NCI-H524 (cell line): ENCODE measurements at regions not wholly inside any gene's neighbourhood (a gene's known extent, or its start where the extent isn't known, plus 50 kb on each side); places are given as distances from the start of the nearest gene placed in this dataset.
A peak's percentile ranks its signal among the peaks of the same experiment; 100 is the strongest.

Experiments used
- DNase-seq, 2 experiments: peaks; one replicate each; lab custom pipeline; 2025; lab: John Stamatoyannopoulos, UW

- DNase-seq, result no peak
Measured at GRCh38 chr14:82047777-82048470, 514.3 kb upstream of the SEL1L start.

GRCh38 chr14:82052778-82053177, 519.1 kb upstream of the SEL1L start:
- no peak for DNase-seq

- DNase-seq, result no peak
Measured at GRCh38 chr14:82055515-82056115, 522.0 kb upstream of the SEL1L start.

- no peak for DNase-seq
Measured at GRCh38 chr14:82060219-82060618, 526.6 kb upstream of the SEL1L start.

GRCh38 chr14:82067221-82067875, 533.7 kb upstream of the SEL1L start:
- peak; percentile 96 to 97 for DNase-seq

- peak; percentile 28 to 88 for DNase-seq
Measured at GRCh38 chr14:82070040-82070439, 536.4 kb upstream of the SEL1L start.

GRCh38 chr14:82070753-82071152, 537.1 kb upstream of the SEL1L start:
- DNase-seq, result no peak

- DNase-seq, result no peak
Measured at GRCh38 chr14:82073547-82073946, 539.9 kb upstream of the SEL1L start.

- DNase-seq, result no peak
Measured at GRCh38 chr14:82075566-82075965, 541.9 kb upstream of the SEL1L start.

- DNase-seq, result no peak
Measured at GRCh38 chr14:82079553-82079952, 545.9 kb upstream of the SEL1L start.

GRCh38 chr14:82080370-82080769, 546.7 kb upstream of the SEL1L start:
- peak in 1 of 2 experiments; percentile 15 for DNase-seq

GRCh38 chr14:82084813-82085212, 551.2 kb upstream of the SEL1L start:
- no peak for DNase-seq

- DNase-seq, result no peak
Measured at GRCh38 chr14:82091097-82091496, 557.4 kb upstream of the SEL1L start.

- no peak for DNase-seq
Measured at GRCh38 chr14:82094829-82095345, 561.2 kb upstream of the SEL1L start.

GRCh38 chr14:82104013-82104412, 570.4 kb upstream of the SEL1L start:
- no peak for DNase-seq

GRCh38 chr14:82112210-82112839, 578.7 kb upstream of the SEL1L start:
- no peak for DNase-seq

- DNase-seq, result no peak
Measured at GRCh38 chr14:82113007-82113406, 579.4 kb upstream of the SEL1L start.

- no peak for DNase-seq
Measured at GRCh38 chr14:82113710-82114109, 580.1 kb upstream of the SEL1L start.

GRCh38 chr14:82116721-82117120, 583.1 kb upstream of the SEL1L start:
- DNase-seq, result no peak

- no peak for DNase-seq
Measured at GRCh38 chr14:82122655-82123054, 589.0 kb upstream of the SEL1L start.

- DNase-seq, result no peak
Measured at GRCh38 chr14:82124511-82124910, 590.9 kb upstream of the SEL1L start.

GRCh38 chr14:82126006-82126405, 592.4 kb upstream of the SEL1L start:
- no peak for DNase-seq

- DNase-seq, result no peak
Measured at GRCh38 chr14:82134411-82134810, 600.8 kb upstream of the SEL1L start.
